Mucosa of descending colon (tissue), 3 donors: ENCODE measurements at regions not wholly inside any gene's neighbourhood (a gene's known extent, or its start where the extent isn't known, plus 50 kb on each side); places are given as distances from the start of the nearest gene placed in this dataset.

ENCODE experiments used
- ATAC-seq: fragments of 200-7000 bp; cut with Tn5 transposase; one replicate; pipeline ENCODE4 v1.9.1; 2020; ENCODE audit warnings: mild to moderate bottlenecking, moderate library complexity
- DNase-seq, 3 donors: peaks; one replicate each; pipeline ENCODE4 v3.0.0-alpha.2; 2020
- H3K36me3 ChIP-seq: fragments of 200-600 bp; one replicate; pipeline ENCODE4 v1.8.0; 2021; ENCODE audit warnings: low read depth, mild to moderate bottlenecking
- H3K4me1 ChIP-seq: fragments of 200-600 bp; one replicate; pipeline ENCODE4 v1.8.0; 2021; ENCODE audit warnings: low read depth, mild to moderate bottlenecking
- H3K4me3 ChIP-seq: fragments of 200-600 bp; one replicate; pipeline ENCODE4 v1.8.0; 2021; ENCODE audit warnings: mild to moderate bottlenecking
- H3K9me3 ChIP-seq: fragments of 200-600 bp; one replicate; pipeline ENCODE4 v1.8.0; 2021; ENCODE audit warnings: mild to moderate bottlenecking
- intact Hi-C, 2 donors: fragments of 100-400 bp; cut with DNase I in 1 of 2; cut with micrococcal nuclease in 1 of 2; formaldehyde crosslinking; loops; one replicate each; pipeline versions ENCODE4 v1.11.0 to v1.11.1; 2022; cut with DNase I, micrococcal nuclease
- TF ChIP-seq, protein P1 (sequence below): fragments of 200-600 bp; IDR thresholded peaks from one replicate; pipeline ENCODE4 v1.8.0; 2022; ENCODE audit warnings: antibody characterized with exemption, mild to moderate bottlenecking
- donor health status: DM: no; HTN: no; CAD: no; lungs with moderate emphysema.
- donor health status: DM: no; HTN: no; CAD: no.
- donor health status: DM: no; HTN: yes; CAD: no.

DNA sequence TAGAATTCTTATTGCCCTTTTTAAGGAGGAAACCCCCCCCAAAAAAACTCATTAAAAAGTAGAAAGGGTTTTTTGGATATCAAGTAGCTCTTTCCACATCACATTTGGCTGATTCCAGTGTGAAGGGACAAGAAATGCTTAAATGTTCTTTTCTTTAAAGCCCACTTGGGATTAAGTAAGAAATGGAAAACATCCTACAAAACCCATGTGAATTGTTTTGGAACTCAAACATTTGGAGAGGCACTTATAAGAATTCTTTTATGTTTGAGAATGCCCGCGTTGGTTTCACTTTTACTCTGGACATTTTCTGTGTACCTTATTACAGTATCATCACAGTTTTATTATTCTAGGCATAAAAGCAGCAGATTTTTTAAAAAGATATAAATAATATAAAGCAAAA, 301.1 kb upstream of the ACTBL2 start:
- no peaks in the 10 kb centered on the region for H3K4me1 ChIP-seq
- intact Hi-C loops = loop anchor here in 1 of 2 donors (10.0 kb wide), 1 partner anchor 671 kb away; no protein-coding TSS in a partner anchor
- DNase-seq (no peak), ATAC-seq (no peak)
- H3K9me3 ChIP-seq = no peaks in the 10 kb centered on the region
- H3K4me3 ChIP-seq = no peak overlapping the region
- TF ChIP-seq, protein P1, sequence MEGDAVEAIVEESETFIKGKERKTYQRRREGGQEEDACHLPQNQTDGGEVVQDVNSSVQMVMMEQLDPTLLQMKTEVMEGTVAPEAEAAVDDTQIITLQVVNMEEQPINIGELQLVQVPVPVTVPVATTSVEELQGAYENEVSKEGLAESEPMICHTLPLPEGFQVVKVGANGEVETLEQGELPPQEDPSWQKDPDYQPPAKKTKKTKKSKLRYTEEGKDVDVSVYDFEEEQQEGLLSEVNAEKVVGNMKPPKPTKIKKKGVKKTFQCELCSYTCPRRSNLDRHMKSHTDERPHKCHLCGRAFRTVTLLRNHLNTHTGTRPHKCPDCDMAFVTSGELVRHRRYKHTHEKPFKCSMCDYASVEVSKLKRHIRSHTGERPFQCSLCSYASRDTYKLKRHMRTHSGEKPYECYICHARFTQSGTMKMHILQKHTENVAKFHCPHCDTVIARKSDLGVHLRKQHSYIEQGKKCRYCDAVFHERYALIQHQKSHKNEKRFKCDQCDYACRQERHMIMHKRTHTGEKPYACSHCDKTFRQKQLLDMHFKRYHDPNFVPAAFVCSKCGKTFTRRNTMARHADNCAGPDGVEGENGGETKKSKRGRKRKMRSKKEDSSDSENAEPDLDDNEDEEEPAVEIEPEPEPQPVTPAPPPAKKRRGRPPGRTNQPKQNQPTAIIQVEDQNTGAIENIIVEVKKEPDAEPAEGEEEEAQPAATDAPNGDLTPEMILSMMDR = no peak
- no peaks in the 10 kb centered on the region for H3K36me3 ChIP-seq

DNA sequence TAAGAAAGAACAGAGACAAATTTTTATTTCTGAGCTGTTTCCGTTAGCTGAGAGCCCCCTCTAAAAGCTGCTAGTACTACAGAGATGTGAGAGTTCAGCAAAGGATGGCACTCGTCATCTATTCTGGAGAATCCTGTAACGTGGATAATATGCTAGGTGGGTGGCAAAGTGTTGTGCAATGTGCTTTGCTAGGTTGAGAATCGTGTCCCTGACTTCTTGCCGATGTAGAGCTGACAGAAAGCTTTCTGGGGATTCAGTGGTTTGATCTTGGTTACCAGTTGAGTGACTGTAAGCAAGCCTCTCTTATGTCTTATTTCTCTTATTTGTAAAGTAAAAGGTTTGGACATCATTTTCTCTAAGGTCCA, 298.3 kb upstream of the ACTBL2 start:
- no peak for ATAC-seq
- TF ChIP-seq, protein P1 = no peak
- no peaks in the 10 kb centered on the region for H3K36me3 ChIP-seq
- no peaks in the 10 kb centered on the region for H3K9me3 ChIP-seq
- H3K4me1 ChIP-seq = no peaks in the 10 kb centered on the region
- no peak overlapping the region for H3K4me3 ChIP-seq
- DNase-seq = no peak
- intact Hi-C loops = loop anchor here in 1 of 2 donors (10.0 kb wide), 1 partner anchor 674 kb away; no protein-coding TSS in a partner anchor

DNA sequence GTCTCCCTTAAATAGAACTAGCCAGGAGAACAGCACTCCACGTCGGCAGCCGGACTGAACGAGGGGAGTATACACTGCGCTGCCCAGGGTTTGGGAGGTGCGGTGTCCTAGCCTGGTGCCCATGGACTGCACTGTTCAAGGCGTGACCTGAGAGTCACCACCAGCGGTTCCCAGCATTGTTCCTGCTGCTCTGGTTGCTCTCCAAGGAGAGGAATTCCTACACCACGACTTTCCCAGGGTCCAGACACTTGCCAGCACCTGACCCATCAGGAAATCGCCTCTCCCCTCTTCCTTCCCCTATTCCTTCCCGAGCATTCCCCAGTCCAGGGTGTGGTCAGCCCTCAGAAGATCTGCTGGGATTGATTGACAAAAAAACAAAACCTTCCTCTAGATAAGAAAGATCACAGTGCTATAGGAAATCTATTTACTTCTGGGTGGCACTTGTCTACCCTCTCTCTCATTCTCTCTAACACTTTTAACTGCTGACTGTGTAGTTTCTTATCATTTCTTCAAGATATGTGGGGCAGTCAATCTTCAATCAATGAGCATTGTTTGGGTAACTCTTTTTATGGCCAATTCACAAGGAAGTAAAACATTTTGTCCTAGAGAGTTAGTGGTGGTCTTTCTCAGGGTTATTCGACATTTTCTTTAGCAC, 297.8 kb upstream of the ACTBL2 start:
- TF ChIP-seq, protein P1 = no peak
- intact Hi-C loops = loop anchor here in 1 of 2 donors (10.0 kb wide), 1 partner anchor 674 kb away; no protein-coding TSS in a partner anchor
- no peaks in the 10 kb centered on the region for H3K9me3 ChIP-seq
- H3K4me3 ChIP-seq = no peak overlapping the region
- H3K36me3 ChIP-seq = no peaks in the 10 kb centered on the region
- DNase-seq (no peak), ATAC-seq (no peak)
- no peaks in the 10 kb centered on the region for H3K4me1 ChIP-seq

DNA sequence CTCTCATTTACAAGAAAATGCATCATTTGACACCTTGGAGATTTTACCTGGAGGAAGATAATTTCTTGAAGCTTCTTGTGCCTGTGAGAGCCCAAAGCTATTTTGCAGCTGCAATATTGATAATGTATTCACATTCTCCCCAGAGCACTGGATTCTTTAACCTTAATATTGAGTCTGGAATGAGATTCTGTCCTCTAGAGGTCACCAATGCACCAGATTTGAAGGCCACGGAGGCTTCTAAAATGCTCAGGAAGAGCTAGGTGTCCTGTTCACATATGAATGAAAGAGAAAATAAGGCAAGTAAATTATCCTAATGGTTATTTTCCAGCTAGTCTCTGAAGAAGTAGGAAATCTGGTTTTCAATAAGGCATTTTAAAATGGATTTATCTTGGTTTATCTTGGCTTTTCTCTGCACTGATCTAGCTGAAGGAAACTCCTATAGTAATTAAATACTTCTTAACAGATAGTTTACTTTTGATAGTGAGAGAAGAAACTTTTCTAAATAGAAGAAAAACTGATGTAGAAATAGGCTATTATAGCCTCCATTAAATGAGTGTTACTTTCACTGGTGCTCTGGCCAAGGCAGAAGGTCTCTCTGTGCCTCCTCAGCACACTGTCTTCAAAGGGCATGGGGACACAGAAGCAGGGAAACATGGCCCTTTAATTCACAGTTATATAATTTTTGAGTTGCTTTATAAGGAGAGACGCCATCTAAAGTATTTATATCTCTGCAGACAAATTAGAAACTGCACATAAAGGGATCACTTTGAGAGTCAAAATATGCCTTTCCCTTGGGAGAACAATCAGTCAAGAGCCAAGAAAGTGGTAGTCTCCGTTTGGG, 297.0 kb upstream of the ACTBL2 start:
- peak; percentile 69 for ATAC-seq
- H3K4me1 ChIP-seq = no peaks in the 10 kb centered on the region
- TF ChIP-seq, protein P1 = no peak
- H3K9me3 ChIP-seq = no peaks in the 10 kb centered on the region
- intact Hi-C loops = loop anchor here (5.0 to 10.0 kb wide), 2 partner anchors 675 to 683 kb away; partner anchors contain the start of gene PLK2 (in 1 of the 2)
- H3K36me3 ChIP-seq = no peaks in the 10 kb centered on the region
- peak in 1 of 3 donors; percentile 57 for DNase-seq
- H3K4me3 ChIP-seq = no peak overlapping the region

DNA sequence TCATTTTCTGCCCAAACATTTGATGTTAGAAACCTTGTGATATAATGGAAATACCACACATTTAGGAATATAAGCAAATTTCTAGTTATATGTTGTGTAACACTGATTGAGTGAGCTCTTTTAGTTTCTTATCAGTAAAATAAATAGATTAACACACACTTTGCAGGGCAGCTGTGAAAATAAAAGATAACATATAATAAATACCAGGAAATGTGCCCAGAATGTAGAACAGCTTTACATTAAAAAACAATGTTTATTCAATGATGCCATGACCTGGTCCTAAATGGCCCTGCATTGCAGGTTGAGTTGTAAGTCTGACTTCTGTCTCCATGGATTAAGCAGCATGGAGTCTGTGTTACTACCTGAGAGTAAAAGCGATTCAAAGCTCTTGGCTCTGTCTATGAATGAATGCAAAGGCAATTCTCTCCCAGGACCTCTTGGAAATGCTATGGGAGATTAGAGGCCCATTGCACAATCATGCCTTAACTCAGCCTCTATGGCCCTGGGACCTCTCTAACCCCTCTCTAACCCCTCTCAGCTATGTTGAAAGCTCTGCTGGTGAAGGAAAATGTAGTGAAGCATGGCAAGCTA, 296.0 kb upstream of the ACTBL2 start:
- TF ChIP-seq, protein P1 = no peak
- no peak for DNase-seq
- Histone ChIP-seq H3K4me3 (no peak overlapping the region), H3K4me1 (no peaks in the 10 kb centered on the region), H3K9me3 (no peaks in the 10 kb centered on the region), H3K36me3 (no peaks in the 10 kb centered on the region)
- intact Hi-C loops = loop anchor here in 1 of 2 donors (5.0 kb wide), 1 partner anchor 684 kb away; the partner anchor contains the start of gene PLK2
- ATAC-seq = peak; percentile 26
